HEK293 (cell line): ENCODE measurements at regions not wholly inside any gene's neighbourhood (a gene's known extent, or its start where the extent isn't known, plus 50 kb on each side); places are given as distances from the start of the nearest gene placed in this dataset.

Experiments used
- CTCF ChIA-PET: fragments of 350-600 bp; formaldehyde crosslinking; extraction: SDS; loops from one replicate; lab custom pipeline; 2021; ENCODE audit warnings: antibody characterized with exemption; lab: Yijun Ruan, JAX
- POLR2A ChIA-PET: fragments of 300-600 bp; formaldehyde crosslinking; extraction: SDS; loops from one replicate; lab custom pipeline; 2020; ENCODE audit warnings: antibody characterized with exemption, inconsistent platforms; lab: Yijun Ruan, JAX
- H3K27ac ChIP-seq: fragments of 200-500 bp; sonication (Bioruptor generic); 2 replicates; pipeline ENCODE4 v1.5.1; 2014; ENCODE audit warnings: low read depth, low read length, control low read depth, inconsistent platforms; ENCODE audit errors: extremely low read depth
- H3K36me3 ChIP-seq, 2 experiments: fragments of 200-500 bp in 1 of 2; sonication (Bioruptor generic) in 1 of 2; 1 replicate in 1 of 2; 2 replicates in 1 of 2; pipeline ENCODE4 v1.5.1; 2014 to 2017; ENCODE audit warnings: inconsistent platforms in 2 of 2, low read length in 2 of 2; ENCODE audit not compliant: control insufficient read depth in 2 of 2, insufficient read depth in 1 of 2
- H3K4me1 ChIP-seq: fragments of 200-500 bp; sonication (Bioruptor generic); 2 replicates; pipeline ENCODE4 v1.5.1; 2014; ENCODE audit warnings: mild to moderate bottlenecking, low read length, inconsistent platforms; ENCODE audit not compliant: control insufficient read depth, insufficient read depth
- H3K4me3 ChIP-seq: 2 replicates; pipeline ENCODE4 v1.5.1; 2011; ENCODE audit warnings: low read depth, mild to moderate bottlenecking, control low read depth, low read length, moderate library complexity
- H3K9me3 ChIP-seq: fragments of 200-500 bp; sonication (Bioruptor generic); 2 replicates; pipeline ENCODE4 v1.5.1; 2014; ENCODE audit warnings: low read depth, low read length, inconsistent platforms; ENCODE audit not compliant: control insufficient read depth, insufficient read depth
- OSR2 ChIP-seq: fragments of 450-650 bp; formaldehyde crosslinking; IDR thresholded peaks from 2 replicates; pipeline ENCODE4 v1.5.1; 2016; ENCODE audit warnings: missing biosample characterization, missing genetic modification characterization
- ZFP41 ChIP-seq: fragments of 450-650 bp; formaldehyde crosslinking; IDR thresholded peaks from 2 replicates; pipeline ENCODE4 v1.5.1; 2016; ENCODE audit warnings: missing biosample characterization, missing genetic modification characterization, borderline replicate concordance
- ZIC2 ChIP-seq: fragments of 450-650 bp; formaldehyde crosslinking; IDR thresholded peaks from 2 replicates; pipeline ENCODE4 v1.5.1; 2016; ENCODE audit warnings: missing biosample characterization, missing genetic modification characterization
- ZNF112 ChIP-seq: fragments of 450-650 bp; formaldehyde crosslinking; IDR thresholded peaks from 2 replicates; pipeline ENCODE4 v1.5.0; 2017; ENCODE audit warnings: missing biosample characterization, missing genetic modification characterization
- ZNF133 ChIP-seq: fragments of 450-650 bp; formaldehyde crosslinking; IDR thresholded peaks from 2 replicates; pipeline ENCODE4 v1.5.1; 2016; ENCODE audit warnings: missing biosample characterization, missing genetic modification characterization
- ZNF19 ChIP-seq: fragments of 450-650 bp; formaldehyde crosslinking; IDR thresholded peaks from 2 replicates; pipeline ENCODE4; 2016; ENCODE audit warnings: missing biosample characterization, missing genetic modification characterization, low read depth
- ZNF214 ChIP-seq: fragments of 450-650 bp; formaldehyde crosslinking; IDR thresholded peaks from 2 replicates; pipeline ENCODE4 v1.5.1; 2017; ENCODE audit warnings: missing biosample characterization, mild to moderate bottlenecking, missing genetic modification characterization, borderline replicate concordance
- ZNF324 ChIP-seq: fragments of 450-650 bp; formaldehyde crosslinking; IDR thresholded peaks from 2 replicates; pipeline ENCODE4 v1.5.1; 2016; ENCODE audit warnings: missing biosample characterization, missing genetic modification characterization
- ZNF433 ChIP-seq: fragments of 450-650 bp; formaldehyde crosslinking; IDR thresholded peaks from 2 replicates; pipeline ENCODE4 v1.5.1; 2016; ENCODE audit warnings: missing biosample characterization, missing genetic modification characterization, low read depth
- ZNF561 ChIP-seq: fragments of 450-650 bp; IDR thresholded peaks from 2 replicates; pipeline ENCODE4 v1.5.1; 2018; ENCODE audit warnings: missing biosample characterization, missing genetic modification characterization, borderline replicate concordance
- ZNF610 ChIP-seq: fragments of 450-650 bp; formaldehyde crosslinking; IDR thresholded peaks from 2 replicates; pipeline ENCODE4 v1.5.1; 2016; ENCODE audit warnings: missing biosample characterization, missing genetic modification characterization, borderline replicate concordance
- ZNF707 ChIP-seq: fragments of 450-650 bp; formaldehyde crosslinking; IDR thresholded peaks from 2 replicates; pipeline ENCODE4 v1.5.1; 2016; ENCODE audit warnings: missing biosample characterization, missing genetic modification characterization
- TF ChIP-seq, protein P1 (sequence below): fragments of 450-650 bp; IDR thresholded peaks from 2 replicates; pipeline ENCODE4 v1.5.1; 2018; ENCODE audit warnings: missing biosample characterization, missing genetic modification characterization
- TF ChIP-seq, protein P2 (sequence below): fragments of 450-650 bp; formaldehyde crosslinking; IDR thresholded peaks from 2 replicates; pipeline ENCODE4 v1.5.1; 2016; ENCODE audit warnings: missing biosample characterization, missing genetic modification characterization
- TF ChIP-seq, protein P3 (sequence below): fragments of 450-650 bp; formaldehyde crosslinking; IDR thresholded peaks from 2 replicates; pipeline ENCODE4 v1.5.1; 2017; ENCODE audit warnings: missing biosample characterization, missing genetic modification characterization

DNA sequence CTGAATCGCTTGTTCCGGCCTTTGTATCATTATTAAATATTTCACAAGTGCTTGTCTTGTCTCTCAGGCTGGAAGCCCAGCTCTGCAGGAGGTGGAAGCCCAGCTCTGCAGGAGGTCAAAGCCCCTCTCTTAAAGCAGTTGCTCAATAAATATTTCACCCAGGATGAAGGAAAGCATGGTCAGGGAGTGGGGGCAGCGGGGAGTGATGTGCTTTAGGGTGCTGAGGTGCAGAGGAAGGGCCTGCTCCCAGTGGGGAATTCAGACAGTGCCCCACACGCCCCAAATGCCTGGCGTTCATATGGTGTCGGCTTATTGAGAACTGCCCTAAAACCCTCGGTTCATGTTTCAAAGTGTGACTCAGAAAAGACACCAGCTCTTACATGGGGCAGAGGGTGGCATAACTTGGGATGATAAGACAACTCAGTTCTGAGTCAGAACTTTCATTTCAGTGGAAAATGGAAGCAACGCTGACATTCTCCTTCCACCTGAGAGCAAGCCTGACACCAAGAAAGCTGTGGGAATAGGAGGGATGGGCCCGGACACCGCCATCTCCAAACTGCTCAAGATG is 114.3 kb upstream of the DAP start:
- Histone ChIP-seq H3K4me3 (no peak overlapping the region), H3K36me3 (no peaks in the 10 kb centered on the region), H3K9me3 (no peaks in the 10 kb centered on the region), H3K4me1 (no peaks in the 10 kb centered on the region), H3K27ac (no peak overlapping the region)
- ChIA-PET CTCF (interaction anchor here (1.1 to 1.4 kb wide), 4 partner anchors 11 to 19 kb away, joined by 3 to 9 read pairs (median 6); no protein-coding TSS in a partner anchor), POLR2A (no interaction called here)
- TF ChIP-seq ZNF707 (tag by site-specific recombination) (no peak), ZNF112 (no peak), ZNF561 (no peak), ZNF433 (tag by site-specific recombination) (no peak)
- TF ChIP-seq, protein P1, sequence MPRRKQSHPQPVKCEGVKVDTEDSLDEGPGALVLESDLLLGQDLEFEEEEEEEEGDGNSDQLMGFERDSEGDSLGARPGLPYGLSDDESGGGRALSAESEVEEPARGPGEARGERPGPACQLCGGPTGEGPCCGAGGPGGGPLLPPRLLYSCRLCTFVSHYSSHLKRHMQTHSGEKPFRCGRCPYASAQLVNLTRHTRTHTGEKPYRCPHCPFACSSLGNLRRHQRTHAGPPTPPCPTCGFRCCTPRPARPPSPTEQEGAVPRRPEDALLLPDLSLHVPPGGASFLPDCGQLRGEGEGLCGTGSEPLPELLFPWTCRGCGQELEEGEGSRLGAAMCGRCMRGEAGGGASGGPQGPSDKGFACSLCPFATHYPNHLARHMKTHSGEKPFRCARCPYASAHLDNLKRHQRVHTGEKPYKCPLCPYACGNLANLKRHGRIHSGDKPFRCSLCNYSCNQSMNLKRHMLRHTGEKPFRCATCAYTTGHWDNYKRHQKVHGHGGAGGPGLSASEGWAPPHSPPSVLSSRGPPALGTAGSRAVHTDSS (tag by site-specific recombination), result no peak

DNA sequence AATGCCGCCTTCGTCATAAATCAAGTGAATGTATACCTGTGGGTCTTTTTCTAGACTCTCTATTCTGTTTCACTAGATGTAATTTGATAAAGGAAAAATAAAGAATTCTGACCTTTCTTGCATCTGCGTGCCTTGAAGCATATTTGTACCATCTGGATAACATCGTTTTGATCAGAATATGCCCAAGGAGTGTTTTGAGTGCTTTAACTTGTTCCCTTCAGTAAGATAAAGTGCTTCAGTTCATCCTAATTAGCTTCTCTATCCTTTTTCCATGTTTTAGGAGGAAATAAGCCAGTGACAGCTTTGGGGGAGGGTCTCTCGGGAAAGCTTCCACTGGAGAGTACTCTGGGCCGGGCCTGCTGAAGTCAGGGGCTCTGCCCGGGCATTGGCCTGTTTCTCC is 113.5 kb upstream of the DAP start:
- no peak overlapping the region for H3K27ac ChIP-seq
- H3K4me3 ChIP-seq, result no peak overlapping the region
- no peaks in the 10 kb centered on the region for H3K4me1 ChIP-seq
- no peaks in the 10 kb centered on the region for H3K9me3 ChIP-seq
- no peaks in the 10 kb centered on the region for H3K36me3 ChIP-seq
- POLR2A ChIA-PET, result no interaction called here
- CTCF ChIA-PET, result interaction anchor here (1.1 kb wide), 2 partner anchors 10 to 19 kb away, joined by 3 to 7 read pairs; no protein-coding TSS in a partner anchor
- TF ChIP-seq ZNF707 (tag by site-specific recombination), result no peak
- no peak for TF ChIP-seq ZNF610 (tag by site-specific recombination)

DNA sequence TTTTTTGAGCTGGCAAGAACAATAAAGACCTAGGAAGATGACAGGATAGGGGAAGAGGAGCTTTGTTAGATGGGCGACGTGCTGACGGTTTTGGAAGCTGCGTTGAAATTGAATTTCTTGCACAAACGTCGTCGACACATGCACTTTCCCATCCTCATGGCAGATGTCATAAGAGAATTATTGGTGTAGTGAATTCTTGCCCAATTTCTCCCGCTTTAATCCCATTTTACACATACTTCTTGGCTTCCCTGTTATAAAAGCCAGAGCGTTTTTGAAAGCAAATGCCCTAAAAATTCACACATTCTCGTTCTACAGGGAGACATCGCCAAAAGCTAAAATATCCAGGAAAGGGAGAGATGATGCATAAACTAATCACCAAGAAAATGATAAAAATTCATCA is 109.8 kb upstream of the DAP start:
- POLR2A ChIA-PET, result no interaction called here
- H3K36me3 ChIP-seq, result no peaks in the 10 kb centered on the region
- no peak for TF ChIP-seq ZNF214 (tag by site-specific recombination)
- TF ChIP-seq ZNF610 (tag by site-specific recombination), result no peak
- no peak for TF ChIP-seq OSR2 (tag by site-specific recombination)
- TF ChIP-seq ZNF324 (tag by site-specific recombination), result no peak
- TF ChIP-seq ZFP41 (tag by site-specific recombination), result no peak
- no peak for TF ChIP-seq ZIC2 (tag by site-specific recombination)
- TF ChIP-seq, all 188 proteins: peak for 0
- H3K27ac ChIP-seq, result no peak overlapping the region
- no peaks in the 10 kb centered on the region for H3K4me1 ChIP-seq
- no peaks in the 10 kb centered on the region for H3K9me3 ChIP-seq
- no peak overlapping the region for H3K4me3 ChIP-seq
- CTCF ChIA-PET, result interaction anchor here (0.5 to 1.5 kb wide), 3 partner anchors 20 to 54 kb away, joined by 3 to 4 read pairs (median 3); no protein-coding TSS in a partner anchor

DNA sequence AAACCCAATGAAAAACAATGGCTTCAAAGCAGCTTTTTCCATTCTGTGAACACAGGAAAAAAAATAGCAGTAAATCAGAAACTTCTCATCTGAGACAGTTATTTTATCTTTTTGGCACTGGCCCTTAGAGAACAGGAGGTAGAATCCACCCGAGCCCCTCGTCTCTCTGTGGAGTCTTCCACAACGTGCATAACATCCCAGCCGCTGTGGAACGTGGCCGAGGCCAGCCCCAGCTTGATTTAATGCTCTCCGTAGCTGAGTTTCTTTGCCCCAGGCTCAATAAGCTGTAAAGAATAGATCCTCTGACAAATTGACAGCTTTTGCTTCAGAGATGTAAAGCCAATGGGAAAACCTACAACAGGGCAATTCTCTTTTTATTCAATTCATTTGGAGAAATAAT is 107.9 kb upstream of the DAP start:
- ChIA-PET POLR2A (interaction anchor here (0.8 kb wide), 1 partner anchor 10 kb away, joined by 3 read pairs; no protein-coding TSS in a partner anchor), CTCF (interaction anchor here (4.4 kb wide), 1 partner anchor 12 kb away, joined by 37 read pairs; no protein-coding TSS in a partner anchor)
- Histone ChIP-seq H3K4me1 (no peaks in the 10 kb centered on the region), H3K4me3 (no peak overlapping the region), H3K36me3 (no peaks in the 10 kb centered on the region), H3K9me3 (no peaks in the 10 kb centered on the region), H3K27ac (no peak overlapping the region)
- TF ChIP-seq ZNF19 (tag by site-specific recombination), result no peak
- TF ChIP-seq, protein P2, sequence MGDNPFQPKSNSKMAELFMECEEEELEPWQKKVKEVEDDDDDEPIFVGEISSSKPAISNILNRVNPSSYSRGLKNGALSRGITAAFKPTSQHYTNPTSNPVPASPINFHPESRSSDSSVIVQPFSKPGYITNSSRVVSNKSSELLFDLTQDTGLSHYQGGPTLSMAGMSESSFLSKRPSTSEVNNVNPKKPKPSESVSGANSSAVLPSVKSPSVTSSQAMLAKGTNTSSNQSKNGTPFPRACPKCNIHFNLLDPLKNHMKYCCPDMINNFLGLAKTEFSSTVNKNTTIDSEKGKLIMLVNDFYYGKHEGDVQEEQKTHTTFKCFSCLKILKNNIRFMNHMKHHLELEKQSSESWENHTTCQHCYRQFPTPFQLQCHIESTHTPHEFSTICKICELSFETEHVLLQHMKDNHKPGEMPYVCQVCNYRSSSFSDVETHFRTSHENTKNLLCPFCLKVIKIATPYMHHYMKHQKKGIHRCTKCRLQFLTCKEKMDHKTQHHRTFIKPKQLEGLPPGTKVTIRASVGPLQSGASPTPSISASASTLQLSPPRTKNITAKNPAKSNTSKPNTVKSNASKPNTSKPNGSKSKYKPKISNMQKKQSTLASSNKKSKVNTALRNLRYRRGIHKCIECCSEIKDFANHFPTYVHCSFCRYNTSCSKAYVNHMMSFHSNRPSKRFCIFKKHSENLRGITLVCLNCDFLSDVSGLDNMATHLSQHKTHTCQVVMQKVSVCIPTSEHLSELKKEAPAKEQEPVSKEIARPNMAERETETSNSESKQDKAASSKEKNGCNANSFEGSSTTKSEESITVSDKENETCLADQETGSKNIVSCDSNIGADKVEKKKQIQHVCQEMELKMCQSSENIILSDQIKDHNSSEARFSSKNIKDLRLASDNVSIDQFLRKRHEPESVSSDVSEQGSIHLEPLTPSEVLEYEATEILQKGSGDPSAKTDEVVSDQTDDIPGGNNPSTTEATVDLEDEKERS (tag by site-specific recombination), result no peak
- TF ChIP-seq, protein P3, sequence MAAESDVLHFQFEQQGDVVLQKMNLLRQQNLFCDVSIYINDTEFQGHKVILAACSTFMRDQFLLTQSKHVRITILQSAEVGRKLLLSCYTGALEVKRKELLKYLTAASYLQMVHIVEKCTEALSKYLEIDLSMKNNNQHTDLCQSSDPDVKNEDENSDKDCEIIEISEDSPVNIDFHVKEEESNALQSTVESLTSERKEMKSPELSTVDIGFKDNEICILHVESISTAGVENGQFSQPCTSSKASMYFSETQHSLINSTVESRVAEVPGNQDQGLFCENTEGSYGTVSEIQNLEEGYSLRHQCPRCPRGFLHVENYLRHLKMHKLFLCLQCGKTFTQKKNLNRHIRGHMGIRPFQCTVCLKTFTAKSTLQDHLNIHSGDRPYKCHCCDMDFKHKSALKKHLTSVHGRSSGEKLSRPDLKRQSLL (tag by site-specific recombination), result no peak
- TF ChIP-seq ZNF133 (tag by site-specific recombination), result no peak
